Eye (tissue), 1 donor: ENCODE measurements at regions not wholly inside any gene's neighbourhood (a gene's known extent, or its start where the extent isn't known, plus 50 kb on each side); places are given as distances from the start of the nearest gene placed in this dataset.

Experiments
- DNase-seq: peaks from one replicate; pipeline ENCODE4 v3.0.0-alpha.2; 2015

DNA sequence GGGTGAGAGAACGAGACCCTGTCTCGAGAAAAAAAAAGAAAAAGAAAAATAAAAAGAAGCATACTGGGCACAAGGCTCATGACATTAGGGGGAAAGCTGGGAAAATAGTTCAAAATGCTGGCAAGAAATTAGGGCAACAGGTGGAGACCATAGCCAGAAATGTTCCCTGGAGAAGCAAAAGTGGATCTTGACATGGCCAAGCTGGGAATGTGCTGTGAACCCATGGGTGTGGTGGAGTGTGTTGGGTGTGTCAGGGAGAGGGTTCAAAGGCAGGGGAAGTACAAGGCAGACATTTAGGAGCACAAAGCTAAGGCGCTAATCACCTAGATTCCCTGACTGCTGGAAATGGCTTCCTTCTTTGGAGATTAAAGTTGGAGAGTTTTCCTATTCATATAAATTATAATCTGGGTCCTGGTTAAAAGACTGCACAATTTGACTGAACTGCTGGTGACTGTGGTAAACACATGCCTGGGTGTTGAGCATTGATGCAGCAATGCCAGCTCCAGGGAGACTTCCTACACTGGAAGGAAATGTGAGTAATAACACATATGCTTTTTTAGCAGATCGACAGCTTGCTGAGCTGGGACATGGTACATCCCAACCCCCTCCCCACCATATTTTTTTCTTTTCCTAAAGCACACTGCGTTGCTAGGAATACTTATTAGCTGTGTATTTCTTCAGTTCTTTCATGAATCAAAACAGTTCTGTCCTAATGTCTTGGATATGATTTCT, 70.1 kb upstream of the ARHGAP21 start:
- DNase-seq: no peak

DNA sequence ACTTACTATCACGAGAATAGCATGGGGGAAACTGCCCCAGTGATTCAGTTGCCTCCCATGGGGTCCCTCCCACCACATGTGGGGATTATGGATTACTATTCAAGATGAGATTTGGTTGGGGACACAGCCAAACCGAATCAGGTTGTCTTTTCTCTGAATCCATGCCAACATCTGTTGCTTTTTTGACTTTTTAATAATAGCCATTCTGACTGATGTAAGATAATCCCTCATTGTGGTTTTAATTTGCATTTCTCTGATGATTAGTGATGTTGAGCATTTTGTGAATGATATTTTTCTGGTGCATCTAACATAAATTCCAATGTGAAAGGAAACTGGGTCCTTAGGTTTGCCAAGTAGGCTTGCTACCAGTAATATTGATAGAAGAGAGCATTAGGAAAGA, 69.0 kb upstream of the ARHGAP21 start:
- DNase-seq: no peak

DNA sequence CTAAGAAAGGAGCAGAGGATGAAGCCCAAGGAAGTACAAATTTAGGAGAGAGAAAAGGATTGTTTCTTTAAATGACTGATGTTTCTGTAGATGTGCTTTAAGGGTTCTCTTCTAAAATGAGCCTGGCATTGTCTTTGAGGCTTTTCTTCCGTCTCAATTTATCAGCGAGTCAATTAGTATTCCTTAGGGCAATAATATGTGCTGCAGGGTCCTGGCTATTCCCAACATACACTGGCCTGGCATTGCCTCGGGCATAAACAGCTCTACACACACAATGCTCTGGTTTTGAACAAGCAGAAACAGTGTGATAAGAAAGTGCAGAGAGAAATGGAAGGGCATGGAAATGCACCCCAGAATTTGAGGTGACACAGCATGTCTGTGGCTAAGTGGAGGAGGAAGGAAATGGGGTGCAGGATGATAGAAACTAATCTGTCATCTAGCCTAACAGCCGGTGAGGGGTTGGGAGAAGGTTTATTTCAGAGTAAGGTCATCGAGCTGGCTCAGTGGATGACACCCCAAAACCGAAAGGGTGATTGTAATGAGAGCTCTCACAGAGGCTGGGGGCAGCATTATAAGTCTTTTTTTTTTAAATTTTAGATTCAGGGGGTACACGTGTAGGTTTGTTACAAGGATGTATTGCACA, 67.5 kb upstream of the ARHGAP21 start:
- no peak for DNase-seq

DNA sequence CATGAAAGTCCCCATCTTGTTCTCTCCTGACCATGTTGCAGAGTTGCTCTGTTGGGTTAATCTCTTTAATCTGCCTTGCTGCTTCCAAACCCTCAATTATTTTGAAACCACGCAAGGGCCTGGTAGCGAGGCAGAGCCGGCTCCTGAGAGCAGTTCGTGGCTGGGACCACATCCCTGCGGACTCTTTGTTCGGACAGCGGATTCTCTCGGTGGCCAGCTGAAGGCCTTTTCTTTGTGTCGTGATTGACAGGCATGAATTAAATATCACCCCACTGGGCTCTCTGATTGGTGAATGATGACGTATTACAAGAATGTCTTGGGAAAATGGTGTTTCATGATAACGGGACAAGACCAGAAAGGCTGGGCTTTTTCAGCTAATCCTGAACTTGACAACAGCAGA, 66.9 kb upstream of the ARHGAP21 start:
- DNase-seq: peak; percentile 94

DNA sequence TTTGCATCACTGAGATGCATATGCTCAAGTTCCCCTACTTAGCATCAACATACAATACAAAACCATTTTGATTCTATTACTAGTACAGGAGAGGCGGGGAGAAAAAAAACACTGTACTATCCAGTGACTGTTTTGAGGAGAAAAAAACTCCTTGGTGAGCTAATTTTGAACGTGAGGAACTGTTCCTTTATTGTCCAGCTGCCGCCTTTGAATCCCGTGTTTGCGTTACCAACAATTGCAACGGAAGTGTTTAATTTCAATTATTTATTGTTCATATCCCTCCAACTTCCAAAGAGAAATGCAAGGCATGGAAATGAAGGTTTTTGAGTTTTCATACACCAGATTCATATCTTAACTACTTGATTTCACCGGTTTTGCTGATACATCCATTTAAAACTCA, 66.4 kb upstream of the ARHGAP21 start:
- DNase-seq: no peak

DNA sequence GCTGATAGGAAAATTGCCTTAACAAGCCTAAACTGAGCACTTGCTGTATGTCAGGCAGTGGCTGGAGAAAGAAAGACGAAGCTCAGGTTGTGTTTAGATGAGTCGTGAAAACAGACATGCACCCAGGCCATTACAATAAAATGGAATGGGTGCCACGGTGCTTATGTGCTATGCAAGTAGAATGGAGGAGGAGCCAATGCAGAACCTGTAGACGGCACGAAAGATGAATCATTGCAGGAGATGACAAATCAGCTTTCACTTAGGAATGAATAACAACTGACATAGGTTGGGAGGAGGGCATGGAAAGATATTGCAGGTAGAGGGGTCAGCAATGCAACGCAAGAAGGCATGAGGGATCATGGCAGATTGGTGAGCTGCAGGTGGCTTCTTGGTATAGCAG, 61.2 kb upstream of the ARHGAP21 start:
- DNase-seq: no peak

DNA sequence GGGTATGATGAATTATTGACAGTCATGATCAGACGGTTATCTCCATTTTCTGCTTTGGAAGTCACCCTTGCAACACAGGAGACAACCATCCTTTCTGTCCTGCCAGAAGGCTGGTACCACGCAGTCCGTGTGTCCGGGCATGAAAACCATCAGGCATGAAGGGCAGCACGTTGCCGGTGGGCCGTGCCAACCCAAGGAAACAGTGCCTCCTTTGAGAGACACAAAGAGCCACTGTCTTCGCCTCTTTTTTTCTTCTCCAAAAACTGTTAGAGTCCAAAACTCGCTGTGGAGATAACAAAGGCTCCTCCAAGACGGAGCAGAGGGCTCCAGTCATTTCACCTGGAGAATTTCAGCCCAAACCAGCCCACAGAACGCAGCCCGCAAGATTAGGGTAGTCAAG, 60.4 kb upstream of the ARHGAP21 start:
- no peak for DNase-seq

DNA sequence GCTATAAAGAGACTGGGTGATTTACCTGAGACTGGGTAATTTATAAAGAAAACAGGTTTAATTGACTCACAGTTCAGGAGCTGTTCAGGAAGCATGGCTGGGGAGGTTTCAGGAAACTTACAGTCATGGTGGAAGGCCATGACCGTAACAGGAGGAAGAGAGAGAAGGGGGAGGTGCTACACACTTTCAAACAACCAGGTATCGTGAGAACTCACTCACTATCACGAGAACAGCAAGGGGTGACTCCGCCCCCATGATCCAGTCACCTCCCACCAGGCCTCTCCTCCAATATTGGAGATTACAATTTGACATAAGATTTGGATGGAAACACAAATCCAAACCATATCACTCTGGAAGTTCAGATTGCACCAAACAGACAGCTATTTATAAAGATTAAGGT, 59.8 kb upstream of the ARHGAP21 start:
- DNase-seq: no peak

DNA sequence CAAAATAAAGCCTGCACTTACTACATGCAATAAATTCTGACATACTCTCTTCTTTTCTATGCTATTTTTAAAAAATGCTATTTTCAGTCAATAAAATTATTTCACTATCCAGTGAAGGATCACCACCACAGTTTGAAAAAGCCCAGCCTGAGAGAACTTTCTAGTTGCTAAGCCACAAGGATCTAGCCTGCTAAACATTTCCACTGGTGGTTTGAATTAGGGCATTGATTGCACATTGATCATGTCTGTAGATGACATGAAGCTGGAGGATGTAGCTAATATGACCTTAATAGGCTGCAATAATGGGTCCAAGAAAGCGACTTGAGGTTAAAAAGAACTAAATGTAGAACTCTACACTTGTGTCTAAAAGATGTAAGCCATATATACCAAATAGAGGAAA, 56.0 kb upstream of the ARHGAP21 start:
- no peak for DNase-seq

DNA sequence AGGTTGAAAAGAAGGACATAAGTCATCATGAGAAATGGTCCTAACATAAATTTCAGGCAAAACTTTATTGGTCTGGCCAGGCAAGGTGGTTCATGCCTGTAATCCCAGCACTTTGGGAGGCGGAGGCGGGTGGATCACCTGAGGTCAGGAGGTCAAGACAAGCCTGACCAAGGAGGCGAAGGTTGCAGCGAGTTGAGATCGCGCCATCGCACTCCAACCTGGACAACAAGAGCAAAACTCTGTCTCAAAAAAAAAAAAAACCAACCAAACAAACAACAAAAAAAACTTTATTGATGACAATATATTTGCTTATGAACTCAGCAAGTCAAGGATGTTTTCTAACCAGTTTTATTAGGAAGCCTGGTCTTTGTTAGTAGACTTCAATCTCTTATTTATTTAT, 54.6 kb upstream of the ARHGAP21 start:
- DNase-seq: no peak

DNA sequence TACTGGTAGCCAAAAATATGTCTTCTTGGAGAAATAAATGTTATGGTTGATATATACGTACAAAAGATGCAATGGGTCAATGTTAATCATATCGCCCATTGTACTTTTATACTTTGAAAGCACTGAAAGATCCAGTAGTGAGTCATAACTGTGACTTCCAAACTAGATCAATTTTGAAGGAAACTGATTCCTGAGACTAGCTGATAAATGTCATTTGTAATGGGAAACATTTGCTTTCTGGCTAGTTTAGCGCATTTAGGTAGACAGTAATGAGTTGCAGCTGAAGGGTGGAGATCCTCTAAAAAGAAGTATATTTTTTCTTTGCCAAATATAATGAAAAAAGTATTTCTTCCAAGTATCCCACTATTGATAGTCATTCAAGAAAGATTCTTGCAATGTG, 53.5 kb upstream of the ARHGAP21 start:
- no peak for DNase-seq

DNA sequence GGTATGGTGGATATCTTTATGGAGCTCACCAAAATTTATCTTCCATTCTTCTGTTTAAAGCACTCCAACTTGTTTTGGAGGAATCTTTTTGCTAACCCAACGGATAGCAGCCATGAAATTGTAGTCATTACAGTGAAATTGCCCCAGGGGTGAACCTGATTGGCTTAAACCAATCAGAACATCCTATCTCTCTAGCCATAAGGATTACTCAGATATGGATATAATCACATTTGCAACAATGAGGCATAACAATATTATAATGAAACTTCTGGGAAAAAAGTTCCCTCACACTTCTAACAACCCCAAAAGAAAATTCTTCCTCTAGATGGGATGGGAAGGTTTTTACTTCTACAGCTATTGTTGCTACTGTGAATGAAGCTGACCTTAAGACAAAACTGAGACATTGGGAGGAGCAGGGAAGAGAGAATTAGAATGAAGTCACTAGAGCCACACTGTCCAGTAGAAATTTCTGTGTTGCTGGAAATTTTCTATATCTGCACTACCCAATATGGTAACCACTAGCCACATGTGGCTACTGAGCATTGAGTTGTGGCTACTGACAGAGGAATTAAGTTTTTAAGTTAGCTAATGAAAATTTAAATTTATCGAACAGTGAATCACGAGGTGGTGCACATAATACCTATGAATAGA, 50.4 kb upstream of the ARHGAP21 start:
- DNase-seq: no peak
